A549 (cell line): ENCODE measurements at regions not wholly inside any gene's neighbourhood (a gene's known extent, or its start where the extent isn't known, plus 50 kb on each side); places are given as distances from the start of the nearest gene placed in this dataset.

ENCODE experiments used
- ATAC-seq, 2 experiments: fragments of 200-7000 bp in 1 of 2; fragments of >200 bp in 1 of 2; cut with Nextera tagmentation in 1 of 2; cut with Tn5 transposase in 1 of 2; 3 replicates each; pipeline versions ENCODE4 v1.8.0 to v1.9.1; 2018 to 2020; ENCODE audit warnings: mild to moderate bottlenecking in 1 of 2, moderate library complexity in 1 of 2
- CTCF ChIA-PET: fragments of 300-600 bp; sonication (Branson Sonifier 250); formaldehyde crosslinking; extraction: SDS; loops from one replicate; lab custom pipeline; 2021; ENCODE audit warnings: antibody characterized with exemption, inconsistent platforms; lab: Yijun Ruan, JAX
- POLR2A ChIA-PET: fragments of 350-600 bp; formaldehyde crosslinking; extraction: SDS; loops from one replicate; lab custom pipeline; 2021; ENCODE audit warnings: antibody characterized with exemption, inconsistent platforms; lab: Yijun Ruan, JAX
- DNase-seq, 2 experiments: peaks; one replicate each; pipeline versions ENCODE4 v3.0.0 to v3.0.0-alpha.2; 2011 to 2016; ENCODE audit warnings: low read depth in 1 of 2, low spot score in 1 of 2
- FAIRE-seq: peaks from 2 replicates; lab custom pipeline; 2011; peaks lifted over from hg19 to GRCh38; lab: Jason Lieb, UNC
- H3K27ac ChIP-seq, 2 experiments: fragments of >200 bp; sonication (Bioruptor Twin); formaldehyde crosslinking; 3 replicates each; pipeline ENCODE4 v1.5.1; 2016 to 2017
- H3K4me1 ChIP-seq: fragments of >200 bp; sonication (Bioruptor Twin); formaldehyde crosslinking; 3 replicates; pipeline ENCODE4 v1.6.1; 2016
- H3K4me2 ChIP-seq: fragments of >200 bp; sonication (Bioruptor Twin); formaldehyde crosslinking; 3 replicates; pipeline ENCODE4 v1.6.1; 2016
- H3K4me3 ChIP-seq: fragments of >200 bp; sonication (Bioruptor Twin); formaldehyde crosslinking; 3 replicates; pipeline ENCODE4 v1.5.1; 2016
- H3K9me3 ChIP-seq: fragments of >200 bp; sonication (Bioruptor Twin); formaldehyde crosslinking; 3 replicates; pipeline ENCODE4 v1.6.1; 2016
- CHD2 ChIP-seq: fragments of 150-350 bp; IDR thresholded peaks from 2 replicates; pipeline ENCODE4 v1.6.1; 2014; ENCODE audit warnings: low read length; ENCODE audit not compliant: partially characterized antibody
- EHF ChIP-seq: fragments of 250-450 bp; sonication (Bioruptor Pico); IDR thresholded peaks from 2 replicates; pipeline ENCODE4 v1.5.0; 2020; ENCODE audit warnings: mild to moderate bottlenecking
- FOXS1 ChIP-seq: fragments of 250-450 bp; sonication (Bioruptor Pico); IDR thresholded peaks from 2 replicates; pipeline ENCODE4 v1.5.0; 2020; ENCODE audit warnings: mild to moderate bottlenecking, moderate library complexity
- HEYL ChIP-seq: fragments of 250-450 bp; sonication (Bioruptor Pico); IDR thresholded peaks from 2 replicates; pipeline ENCODE4 v1.8.0; 2021; ENCODE audit warnings: mild to moderate bottlenecking, moderate library complexity
- HOXA7 ChIP-seq: fragments of 250-450 bp; sonication (Bioruptor Pico); IDR thresholded peaks from 2 replicates; pipeline ENCODE4 v1.5.0; 2020; ENCODE audit warnings: mild to moderate bottlenecking, moderate library complexity
- KDM1A ChIP-seq: fragments of 200-600 bp; sonication (generic); IDR thresholded peaks from 2 replicates; pipeline ENCODE4 v1.6.1; 2016; ENCODE audit warnings: low read depth, mild to moderate bottlenecking
- KDM5A ChIP-seq: fragments of 200-600 bp; sonication (generic); IDR thresholded peaks from 2 replicates; pipeline ENCODE4 v1.6.1; 2016; ENCODE audit warnings: antibody characterized with exemption, mild to moderate bottlenecking
- MAFK ChIP-seq: fragments of 450-650 bp; IDR thresholded peaks from 2 replicates; pipeline ENCODE4 v1.6.1; 2014; ENCODE audit not compliant: partially characterized antibody
- MYC ChIP-seq: IDR thresholded peaks from 2 replicates; pipeline ENCODE4 v1.6.1; 2012; ENCODE audit warnings: mild to moderate bottlenecking, inconsistent platforms, low read length, improper control_type of control experiment, borderline replicate concordance
- NR3C1 ChIP-seq: fragments of >200 bp; sonication (Bioruptor Twin); formaldehyde crosslinking; IDR thresholded peaks from 3 replicates; pipeline ENCODE4 v1.6.1; 2017
- POLR2AphosphoS2 ChIP-seq: conservative IDR thresholded peaks from 2 replicates; pipeline ENCODE4 v1.6.1; 2012; ENCODE audit warnings: low read length, improper control_type of control experiment, inconsistent platforms
- RAD21 ChIP-seq, 2 experiments: fragments of >200 bp in 1 of 2; sonication (Bioruptor Twin) in 1 of 2; formaldehyde crosslinking in 1 of 2; IDR thresholded peaks in 1 of 2; conservative IDR thresholded peaks in 1 of 2; 2 replicates in 1 of 2; 3 replicates in 1 of 2; pipeline ENCODE4 v1.6.1; 2012 to 2018; ENCODE audit warnings: inconsistent platforms in 1 of 2
- RARB ChIP-seq: fragments of 250-450 bp; sonication (Bioruptor Pico); IDR thresholded peaks from 2 replicates; pipeline ENCODE4 v1.8.0; 2021; ENCODE audit warnings: mild to moderate bottlenecking, moderate library complexity
- RFX5 ChIP-seq: fragments of 450-650 bp; IDR thresholded peaks from 2 replicates; pipeline ENCODE4 v1.7.1; 2014; ENCODE audit warnings: antibody characterized with exemption, mild to moderate bottlenecking, moderate library complexity
- RNF2 ChIP-seq: fragments of 200-600 bp; sonication (generic); IDR thresholded peaks from 2 replicates; pipeline ENCODE4 v1.6.1; 2016; ENCODE audit warnings: low read depth, mild to moderate bottlenecking, antibody characterized with exemption, moderate library complexity, borderline replicate concordance
- SMC3 ChIP-seq: fragments of >200 bp; sonication (Bioruptor Twin); formaldehyde crosslinking; IDR thresholded peaks from 3 replicates; pipeline ENCODE4 v1.6.1; 2018; ENCODE audit warnings: inconsistent platforms
- SREBF2 ChIP-seq: fragments of 450-650 bp; IDR thresholded peaks from 2 replicates; pipeline ENCODE4 v1.6.1; 2014; ENCODE audit warnings: mild to moderate bottlenecking, moderate library complexity
- TFCP2L1 ChIP-seq: fragments of 250-450 bp; sonication (Bioruptor Pico); IDR thresholded peaks from 2 replicates; pipeline ENCODE4 v1.5.0; 2021; ENCODE audit warnings: mild to moderate bottlenecking
- ZC3H11A ChIP-seq: fragments of 450-650 bp; IDR thresholded peaks from 2 replicates; pipeline ENCODE4 v1.6.1; 2014; ENCODE audit warnings: antibody characterized with exemption, mild to moderate bottlenecking
- ZFP36 ChIP-seq: fragments of 450-650 bp; IDR thresholded peaks from 2 replicates; pipeline ENCODE4 v1.6.1; 2014; ENCODE audit warnings: borderline replicate concordance; ENCODE audit not compliant: partially characterized antibody
- ZNF302 ChIP-seq: fragments of 250-450 bp; sonication (Bioruptor Pico); IDR thresholded peaks from 2 replicates; pipeline ENCODE4 v1.9.0; 2021; ENCODE audit warnings: inconsistent platforms, mild to moderate bottlenecking, moderate library complexity
- WGBS: methylation state at CpG from one replicate; pipeline ENCODE4 v1.1.6; 2017; ENCODE audit errors: missing lambda C conversion rate; 5-methylcytosine and 5-hydroxymethylcytosine counted together
- TF ChIP-seq, protein P1 (sequence below): fragments of >200 bp; sonication (Bioruptor Twin); formaldehyde crosslinking; IDR thresholded peaks from 2 replicates; pipeline ENCODE4 v1.6.1; 2016
- TF ChIP-seq, protein P2 (sequence below): IDR thresholded peaks from 2 replicates; pipeline ENCODE4 v1.6.1; 2012
- TF ChIP-seq, protein P3 (sequence below): fragments of 150-350 bp; IDR thresholded peaks from 2 replicates; pipeline ENCODE4 v1.6.1; 2014; ENCODE audit warnings: low read depth, mild to moderate bottlenecking, low read length
- TF ChIP-seq, protein P4 (sequence below): IDR thresholded peaks from 2 replicates; pipeline ENCODE4 v1.6.1; 2012; ENCODE audit warnings: low read depth, borderline replicate concordance
- TF ChIP-seq, protein P5 (sequence below): fragments of 450-650 bp; IDR thresholded peaks from 2 replicates; pipeline ENCODE4 v1.6.1; 2014; ENCODE audit warnings: antibody characterized with exemption
- TF ChIP-seq, protein P6 (sequence below): fragments of 250-450 bp; sonication (Bioruptor Pico); IDR thresholded peaks from 2 replicates; pipeline ENCODE4 v1.5.0; 2020; ENCODE audit warnings: low read depth, mild to moderate bottlenecking, moderate library complexity

DNA sequence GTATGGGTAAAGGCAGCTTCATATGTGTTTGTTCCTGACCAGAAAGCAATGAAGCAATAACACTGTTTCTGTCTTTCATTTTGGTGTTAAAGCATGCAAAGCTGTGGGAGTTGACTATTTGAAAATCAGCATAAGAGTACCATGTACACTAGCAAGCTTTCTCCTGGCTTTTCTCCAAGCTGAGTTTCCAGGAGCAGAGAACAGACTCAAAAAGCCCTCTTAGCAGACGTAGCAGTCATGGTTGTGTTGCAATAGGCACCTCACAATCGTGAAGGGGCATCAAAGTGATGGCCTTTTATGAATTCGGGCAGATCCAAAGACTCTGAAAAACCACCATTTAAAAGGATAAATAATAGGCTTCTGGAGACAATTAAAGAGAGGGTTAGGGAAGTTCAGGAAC is 159.7 kb downstream of the PTGER3 start:
- H3K4me2 ChIP-seq: no peak overlapping the region
- POLR2A ChIA-PET: no interaction called here
- TF ChIP-seq ZNF302 (CRISPR knock-in tag): no peak
- no peak for TF ChIP-seq ZC3H11A
- TF ChIP-seq, protein P1, sequence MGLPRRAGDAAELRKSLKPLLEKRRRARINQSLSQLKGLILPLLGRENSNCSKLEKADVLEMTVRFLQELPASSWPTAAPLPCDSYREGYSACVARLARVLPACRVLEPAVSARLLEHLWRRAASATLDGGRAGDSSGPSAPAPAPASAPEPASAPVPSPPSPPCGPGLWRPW: no peak
- no peak for TF ChIP-seq SREBF2
- TF ChIP-seq, all 56 proteins: peak for 0
- H3K4me1 ChIP-seq: no peaks in the 10 kb centered on the region
- WGBS: 0% methylated on average over 3 of the region's 3 CpGs
- H3K27ac ChIP-seq: no peak overlapping the region
- DNase-seq: no peak
- H3K9me3 ChIP-seq: no peaks in the 10 kb centered on the region
- no peak for FAIRE-seq
- no peak for ATAC-seq
- CTCF ChIA-PET: no interaction called here
- H3K4me3 ChIP-seq: no peak overlapping the region

DNA sequence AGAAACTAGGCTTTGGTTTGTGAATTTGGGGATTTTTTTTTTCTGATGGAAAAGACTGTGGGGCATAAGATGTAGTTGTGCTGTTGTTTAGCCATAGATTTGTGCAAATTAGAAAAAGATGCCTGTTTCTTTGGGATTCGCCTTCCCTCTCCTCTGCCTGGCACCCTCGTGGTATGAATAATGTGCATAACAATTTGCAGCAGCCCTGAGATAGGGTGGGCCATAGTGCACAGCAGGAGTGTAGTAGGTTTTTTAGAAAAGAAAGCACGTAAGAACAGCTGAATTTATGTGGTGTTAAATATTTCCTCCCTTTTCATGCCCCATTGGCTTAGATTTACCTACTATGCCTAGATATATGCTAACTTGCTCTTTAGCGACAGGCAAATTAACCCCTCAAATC is 158.9 kb downstream of the PTGER3 start:
- DNase-seq: no peak
- no peaks in the 10 kb centered on the region for H3K9me3 ChIP-seq
- 22% methylated on average over 4 of the region's 4 CpGs for WGBS
- CTCF ChIA-PET: no interaction called here
- no peaks in the 10 kb centered on the region for H3K4me1 ChIP-seq
- no peak overlapping the region for H3K4me2 ChIP-seq
- H3K27ac ChIP-seq: no peak overlapping the region
- no peak overlapping the region for H3K4me3 ChIP-seq
- POLR2A ChIA-PET: no interaction called here
- no peak for TF ChIP-seq MYC
- TF ChIP-seq SREBF2: no peak
- no peak for TF ChIP-seq RARB
- TF ChIP-seq, protein P2, sequence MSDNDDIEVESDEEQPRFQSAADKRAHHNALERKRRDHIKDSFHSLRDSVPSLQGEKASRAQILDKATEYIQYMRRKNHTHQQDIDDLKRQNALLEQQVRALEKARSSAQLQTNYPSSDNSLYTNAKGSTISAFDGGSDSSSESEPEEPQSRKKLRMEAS: no peak
- TF ChIP-seq, protein P3, sequence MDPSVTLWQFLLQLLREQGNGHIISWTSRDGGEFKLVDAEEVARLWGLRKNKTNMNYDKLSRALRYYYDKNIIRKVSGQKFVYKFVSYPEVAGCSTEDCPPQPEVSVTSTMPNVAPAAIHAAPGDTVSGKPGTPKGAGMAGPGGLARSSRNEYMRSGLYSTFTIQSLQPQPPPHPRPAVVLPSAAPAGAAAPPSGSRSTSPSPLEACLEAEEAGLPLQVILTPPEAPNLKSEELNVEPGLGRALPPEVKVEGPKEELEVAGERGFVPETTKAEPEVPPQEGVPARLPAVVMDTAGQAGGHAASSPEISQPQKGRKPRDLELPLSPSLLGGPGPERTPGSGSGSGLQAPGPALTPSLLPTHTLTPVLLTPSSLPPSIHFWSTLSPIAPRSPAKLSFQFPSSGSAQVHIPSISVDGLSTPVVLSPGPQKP: no peak
- TF ChIP-seq, protein P4, sequence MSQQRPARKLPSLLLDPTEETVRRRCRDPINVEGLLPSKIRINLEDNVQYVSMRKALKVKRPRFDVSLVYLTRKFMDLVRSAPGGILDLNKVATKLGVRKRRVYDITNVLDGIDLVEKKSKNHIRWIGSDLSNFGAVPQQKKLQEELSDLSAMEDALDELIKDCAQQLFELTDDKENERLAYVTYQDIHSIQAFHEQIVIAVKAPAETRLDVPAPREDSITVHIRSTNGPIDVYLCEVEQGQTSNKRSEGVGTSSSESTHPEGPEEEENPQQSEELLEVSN: no peak
- no peak for TF ChIP-seq ZFP36
- TF ChIP-seq, protein P5, sequence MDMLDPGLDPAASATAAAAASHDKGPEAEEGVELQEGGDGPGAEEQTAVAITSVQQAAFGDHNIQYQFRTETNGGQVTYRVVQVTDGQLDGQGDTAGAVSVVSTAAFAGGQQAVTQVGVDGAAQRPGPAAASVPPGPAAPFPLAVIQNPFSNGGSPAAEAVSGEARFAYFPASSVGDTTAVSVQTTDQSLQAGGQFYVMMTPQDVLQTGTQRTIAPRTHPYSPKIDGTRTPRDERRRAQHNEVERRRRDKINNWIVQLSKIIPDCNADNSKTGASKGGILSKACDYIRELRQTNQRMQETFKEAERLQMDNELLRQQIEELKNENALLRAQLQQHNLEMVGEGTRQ: no peak
- TF ChIP-seq KDM1A: no peak
- no peak for TF ChIP-seq EHF (CRISPR knock-in tag)
- no peak for TF ChIP-seq HOXA7 (CRISPR knock-in tag)
- no peak for ATAC-seq
- FAIRE-seq: no peak

DNA sequence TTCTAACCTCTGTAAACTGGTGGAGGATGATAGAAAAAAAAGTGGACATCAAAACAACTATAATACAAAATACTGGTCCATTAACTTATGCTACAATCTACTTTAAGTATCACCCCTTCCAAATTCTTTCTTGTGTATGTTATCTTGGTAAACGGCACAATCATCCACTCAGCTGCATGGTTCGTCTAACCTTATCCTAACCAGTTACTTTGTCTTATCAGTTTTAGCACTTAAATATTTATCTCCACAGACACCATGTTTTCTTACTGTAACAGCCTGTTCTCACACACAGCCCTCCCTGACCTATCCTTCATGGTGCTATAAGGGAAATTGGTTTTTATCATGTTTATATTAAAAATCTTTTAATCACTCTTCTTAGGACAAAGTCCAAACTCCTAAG is 157.2 kb downstream of the PTGER3 start:
- no peak for TF ChIP-seq KDM5A
- no peak for TF ChIP-seq HEYL (CRISPR knock-in tag)
- TF ChIP-seq SMC3: no peak
- no peak for TF ChIP-seq RAD21 (conservative IDR thresholded peaks at IDR 0.05 in 1 of 2, IDR thresholded peaks at IDR 0.05 in 1 of 2)
- no peak for TF ChIP-seq RFX5
- TF ChIP-seq, protein P2: no peak
- TF ChIP-seq, protein P5: no peak
- TF ChIP-seq ZFP36: no peak
- TF ChIP-seq CHD2: no peak
- no peak for TF ChIP-seq POLR2AphosphoS2
- TF ChIP-seq MAFK: no peak
- TF ChIP-seq TFCP2L1: no peak
- no peak for TF ChIP-seq FOXS1 (CRISPR knock-in tag)
- no peak for TF ChIP-seq RNF2
- TF ChIP-seq EHF (CRISPR knock-in tag): no peak
- TF ChIP-seq NR3C1: no peak
- TF ChIP-seq ZNF302 (CRISPR knock-in tag): no peak
- TF ChIP-seq, protein P6, sequence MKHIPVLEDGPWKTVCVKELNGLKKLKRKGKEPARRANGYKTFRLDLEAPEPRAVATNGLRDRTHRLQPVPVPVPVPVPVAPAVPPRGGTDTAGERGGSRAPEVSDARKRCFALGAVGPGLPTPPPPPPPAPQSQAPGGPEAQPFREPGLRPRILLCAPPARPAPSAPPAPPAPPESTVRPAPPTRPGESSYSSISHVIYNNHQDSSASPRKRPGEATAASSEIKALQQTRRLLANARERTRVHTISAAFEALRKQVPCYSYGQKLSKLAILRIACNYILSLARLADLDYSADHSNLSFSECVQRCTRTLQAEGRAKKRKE: no peak
- TF ChIP-seq, all 56 proteins: peak for 0
- H3K9me3 ChIP-seq: no peaks in the 10 kb centered on the region
- POLR2A ChIA-PET: no interaction called here
- FAIRE-seq (no peak), ATAC-seq (no peak), DNase-seq (no peak)
- no peaks in the 10 kb centered on the region for H3K4me1 ChIP-seq
- 2% methylated on average over 2 of the region's 2 CpGs for WGBS
- H3K4me3 ChIP-seq: no peak overlapping the region
- no peak overlapping the region for H3K4me2 ChIP-seq
- no peak overlapping the region for H3K27ac ChIP-seq
- CTCF ChIA-PET: no interaction called here
